WTC11 (cell line): ENCODE measurements at regions not wholly inside any gene's neighbourhood (a gene's known extent, or its start where the extent isn't known, plus 50 kb on each side); places are given as distances from the start of the nearest gene placed in this dataset.

Experiments used
- ATAC-seq: fragments of 200-7000 bp; cut with Tn5 transposase; 2 replicates; pipeline ENCODE4 v1.10.0; 2021; ENCODE audit warnings: mild to moderate bottlenecking, moderate library complexity
- CTCF ChIA-PET: fragments of 300-600 bp; sonication (Branson Sonifier 250); formaldehyde crosslinking; loops from one replicate; lab custom pipeline; 2021; ENCODE audit warnings: antibody characterized with exemption; lab: Charles Lee
- POLR2A ChIA-PET: fragments of 350-600 bp; sonication (Branson Sonifier 250); formaldehyde crosslinking; loops from one replicate; lab custom pipeline; 2021; ENCODE audit warnings: antibody characterized with exemption; lab: Charles Lee
- DNase-seq: peaks from one replicate; pipeline ENCODE4 v3.0.0; 2021; ENCODE audit warnings: low spot score
- H3K27ac Mint-ChIP-seq: 2 replicates; pipeline ENCODE4 v1.8.0; 2021; ENCODE audit warnings: mixed read lengths
- H3K27me3 Mint-ChIP-seq: 2 replicates; pipeline ENCODE4 v1.8.0; 2021; ENCODE audit warnings: low read depth, mild to moderate bottlenecking, moderate library complexity, mixed read lengths
- H3K36me3 Mint-ChIP-seq: 2 replicates; pipeline ENCODE4 v1.8.0; 2021; ENCODE audit warnings: mixed read lengths
- H3K4me1 Mint-ChIP-seq: 2 replicates; pipeline ENCODE4 v1.8.0; 2022; ENCODE audit warnings: mixed read lengths
- H3K4me3 Mint-ChIP-seq: 2 replicates; pipeline ENCODE4 v1.8.0; 2021; ENCODE audit warnings: mild to moderate bottlenecking, moderate library complexity, mixed read lengths
- H3K9me3 Mint-ChIP-seq: 2 replicates; pipeline ENCODE4 v1.8.0; 2021; ENCODE audit warnings: mixed read lengths
- E2F1 ChIP-seq: sonication (generic); formaldehyde crosslinking; IDR thresholded peaks from 2 replicates; pipeline ENCODE4 v1.8.0; 2022; ENCODE audit warnings: mild to moderate bottlenecking, missing genetic modification reagents
- ELF4 ChIP-seq: sonication (generic); formaldehyde crosslinking; IDR thresholded peaks from 2 replicates; pipeline ENCODE4 v1.8.1; 2022; ENCODE audit warnings: low read depth, mild to moderate bottlenecking, moderate library complexity, missing genetic modification reagents
- ETV6 ChIP-seq: sonication (generic); formaldehyde crosslinking; IDR thresholded peaks from 2 replicates; pipeline ENCODE4 v1.8.1; 2022; ENCODE audit warnings: mild to moderate bottlenecking, missing genetic modification reagents
- FOXJ3 ChIP-seq: sonication (generic); formaldehyde crosslinking; IDR thresholded peaks from 2 replicates; pipeline ENCODE4 v1.9.0; 2021; ENCODE audit warnings: missing genetic modification reagents, mild to moderate bottlenecking, borderline replicate concordance
- GRHL2 ChIP-seq: fragments of 250-450 bp; sonication (Bioruptor Pico); IDR thresholded peaks from 2 replicates; pipeline ENCODE4 v1.8.0; 2022; ENCODE audit warnings: mild to moderate bottlenecking, moderate library complexity; ENCODE audit not compliant: insufficient replicate concordance, severe bottlenecking
- HMGXB4 ChIP-seq: sonication (generic); formaldehyde crosslinking; IDR thresholded peaks from 2 replicates; pipeline ENCODE4 v1.8.1; 2023; ENCODE audit warnings: mild to moderate bottlenecking, moderate library complexity, missing genetic modification reagents
- JUN ChIP-seq: sonication (generic); formaldehyde crosslinking; IDR thresholded peaks from 2 replicates; pipeline ENCODE4 v1.8.0; 2023; ENCODE audit warnings: mild to moderate bottlenecking, missing genetic modification reagents
- MLX ChIP-seq: sonication (generic); formaldehyde crosslinking; IDR thresholded peaks from 2 replicates; pipeline ENCODE4 v1.8.1; 2023; ENCODE audit warnings: mild to moderate bottlenecking, missing genetic modification reagents, moderate library complexity
- MXD4 ChIP-seq: fragments of 250-450 bp; sonication (Bioruptor Pico); IDR thresholded peaks from 2 replicates; pipeline ENCODE4 v1.8.0; 2021; ENCODE audit warnings: mild to moderate bottlenecking, moderate library complexity, borderline replicate concordance
- MYBL2 ChIP-seq: sonication (generic); formaldehyde crosslinking; IDR thresholded peaks from 2 replicates; pipeline ENCODE4 v1.8.1; 2023; ENCODE audit warnings: mild to moderate bottlenecking, moderate library complexity, missing genetic modification reagents
- NR2C2 ChIP-seq: sonication (generic); formaldehyde crosslinking; IDR thresholded peaks from 2 replicates; pipeline ENCODE4 v1.8.0; 2022; ENCODE audit warnings: mild to moderate bottlenecking, missing genetic modification reagents
- NR3C1 ChIP-seq: sonication (generic); formaldehyde crosslinking; conservative IDR thresholded peaks from 2 replicates; pipeline ENCODE4 v1.8.1; 2023; ENCODE audit warnings: low read depth, mild to moderate bottlenecking, missing genetic modification reagents
- RELA ChIP-seq: sonication (generic); formaldehyde crosslinking; IDR thresholded peaks from 2 replicates; pipeline ENCODE4 v1.8.1; 2022; ENCODE audit warnings: missing genetic modification reagents, mild to moderate bottlenecking, borderline replicate concordance
- SMAD4 ChIP-seq: sonication (generic); formaldehyde crosslinking; IDR thresholded peaks from 2 replicates; pipeline ENCODE4 v1.8.0; 2022; ENCODE audit warnings: mild to moderate bottlenecking, missing genetic modification reagents
- SOX15 ChIP-seq: fragments of 250-450 bp; sonication (Bioruptor Pico); IDR thresholded peaks from 2 replicates; pipeline ENCODE4 v1.9.0; 2021; ENCODE audit warnings: mild to moderate bottlenecking
- SP1 ChIP-seq: sonication (generic); formaldehyde crosslinking; conservative IDR thresholded peaks from 2 replicates; pipeline ENCODE4 v1.8.1; 2022; ENCODE audit warnings: missing genetic modification reagents
- TEAD1 ChIP-seq: sonication (generic); formaldehyde crosslinking; IDR thresholded peaks from 2 replicates; pipeline ENCODE4 v1.8.0; 2022; ENCODE audit warnings: mild to moderate bottlenecking, missing genetic modification reagents
- TEAD4 ChIP-seq: sonication (generic); formaldehyde crosslinking; IDR thresholded peaks from 2 replicates; pipeline ENCODE4 v1.8.0; 2022; ENCODE audit warnings: mild to moderate bottlenecking, missing genetic modification reagents
- ZMAT4 ChIP-seq: fragments of 250-450 bp; sonication (Bioruptor Pico); IDR thresholded peaks from 2 replicates; pipeline ENCODE4 v1.9.0; 2021; ENCODE audit warnings: mild to moderate bottlenecking
- ZNF263 ChIP-seq: sonication (generic); formaldehyde crosslinking; IDR thresholded peaks from 2 replicates; pipeline ENCODE4 v1.8.1; 2022; ENCODE audit warnings: low read depth, mild to moderate bottlenecking, moderate library complexity, missing genetic modification reagents
- ZNF317 ChIP-seq: sonication (generic); formaldehyde crosslinking; IDR thresholded peaks from 2 replicates; pipeline ENCODE4 v1.8.1; 2023; ENCODE audit warnings: low read depth, mild to moderate bottlenecking, moderate library complexity, missing genetic modification reagents, borderline replicate concordance
- ZNF423 ChIP-seq: fragments of 250-450 bp; sonication (Bioruptor Pico); IDR thresholded peaks from 2 replicates; pipeline ENCODE4 v2.1.2; 2022; ENCODE audit warnings: mild to moderate bottlenecking, moderate library complexity
- ZNF425 ChIP-seq: fragments of 250-450 bp; sonication (Bioruptor Pico); conservative IDR thresholded peaks from 2 replicates; pipeline ENCODE4 v1.9.0; 2021; ENCODE audit warnings: mild to moderate bottlenecking
- ZNF532 ChIP-seq: fragments of 250-450 bp; sonication (Bioruptor Pico); IDR thresholded peaks from 2 replicates; pipeline ENCODE4 v1.9.0; 2021; ENCODE audit warnings: mild to moderate bottlenecking, borderline replicate concordance

GRCh38 chr12:105595440-105595839 is 264.9 kb downstream of the C12orf75 start:
- ChIA-PET POLR2A (no interaction called here), CTCF (interaction anchor here (0.6 kb wide), 1 partner anchor 31 kb away, joined by 3 read pairs; no protein-coding TSS in a partner anchor)
- Mint-ChIP-seq H3K36me3 (no peaks in the 10 kb centered on the region), H3K4me3 (no peak overlapping the region), H3K4me1 (peaks cover 13% of the 10 kb centered on the region), H3K27ac (no peak overlapping the region), H3K9me3 (peaks cover 19% of the 10 kb centered on the region), H3K27me3 (no peaks in the 10 kb centered on the region)
- no peak for DNase-seq
- no peak for TF ChIP-seq ZNF425
- no peak for TF ChIP-seq GRHL2 (CRISPR knock-in tag)
- TF ChIP-seq MXD4, result no peak
- ATAC-seq, result no peak

- Mint-ChIP-seq H3K4me3 (no peak overlapping the region), H3K27me3 (no peaks in the 10 kb centered on the region), H3K36me3 (no peaks in the 10 kb centered on the region), H3K9me3 (peaks cover 19% of the 10 kb centered on the region), H3K4me1 (peaks cover 13% of the 10 kb centered on the region), H3K27ac (no peak overlapping the region)
- no peak for ATAC-seq
- POLR2A ChIA-PET, result no interaction called here
- no peak for DNase-seq
- TF ChIP-seq NR3C1 (CRISPR knock-in tag) (no peak), SMAD4 (no peak), TEAD4 (CRISPR knock-in tag) (no peak), JUN (CRISPR knock-in tag) (no peak), HMGXB4 (CRISPR knock-in tag) (no peak), MYBL2 (CRISPR knock-in tag) (no peak), ZNF423 (no peak), ZNF263 (CRISPR knock-in tag) (no peak), FOXJ3 (no peak), TEAD1 (CRISPR knock-in tag) (no peak), SP1 (CRISPR knock-in tag) (no peak), ZNF317 (CRISPR knock-in tag) (no peak), NR2C2 (CRISPR knock-in tag) (no peak), ELF4 (CRISPR knock-in tag) (no peak), ETV6 (CRISPR knock-in tag) (no peak), SOX15 (CRISPR knock-in tag) (no peak), ZMAT4 (CRISPR knock-in tag) (no peak)
- CTCF ChIA-PET, result no interaction called here
Measured at GRCh38 chr12:105596731-105597130, 266.2 kb downstream of the C12orf75 start.

- Mint-ChIP-seq H3K4me3 (no peak overlapping the region), H3K4me1 (peaks cover 13% of the 10 kb centered on the region), H3K27me3 (0 out of 2 replicates have a peak, but pooled peaks cover under 1% of the 10 kb centered on the region), H3K27ac (no peak overlapping the region), H3K36me3 (no peaks in the 10 kb centered on the region), H3K9me3 (peaks cover 19% of the 10 kb centered on the region)
- ChIA-PET POLR2A (no interaction called here), CTCF (no interaction called here)
- DNase-seq (no peak), ATAC-seq (no peak)
- no peak for TF ChIP-seq RELA (CRISPR knock-in tag)
- TF ChIP-seq MLX (CRISPR knock-in tag), result no peak
- no peak for TF ChIP-seq ZNF532 (CRISPR knock-in tag)
- TF ChIP-seq E2F1 (CRISPR knock-in tag), result no peak
Measured at GRCh38 chr12:105598031-105598430, 267.5 kb downstream of the C12orf75 start.
